HG03575 (cell line): ENCODE measurements at regions not wholly inside any gene's neighbourhood (a gene's known extent, or its start where the extent isn't known, plus 50 kb on each side); places are given as distances from the start of the nearest gene placed in this dataset.
"Not testable (repeated sequence)": the region's sequence is repeated elsewhere in the genome, so short reads cannot be mapped to it uniquely, and the experiment has no call there.

Experiments used
- ATAC-seq: cut with Tn5 transposase; IDR thresholded peaks from one replicate; pipeline ENCODE4 v1.9.1; 2021; ENCODE audit not compliant: unreplicated experiment, insufficient number of reproducible peaks, low FRiP score; ENCODE audit errors: extremely low read depth

GRCh38 chr2:52368141-52368540 lies 1336.2 kb upstream of the NRXN1 start:
- ATAC-seq = no peak

GRCh38 chr2:52365946-52366345 lies 1334.0 kb upstream of the NRXN1 start:
- ATAC-seq = no peak

- no peak for ATAC-seq
Observed at GRCh38 chr2:52356556-52356955, 1324.6 kb upstream of the NRXN1 start.

- no peak for ATAC-seq
Observed at GRCh38 chr2:52347292-52347691, 1315.4 kb upstream of the NRXN1 start.

GRCh38 chr2:52345676-52346075 lies 1313.7 kb upstream of the NRXN1 start:
- no peak for ATAC-seq

- no peak for ATAC-seq
Observed at GRCh38 chr2:52345082-52345481, 1313.2 kb upstream of the NRXN1 start.

GRCh38 chr2:52343706-52344266 lies 1311.9 kb upstream of the NRXN1 start:
- no peak for ATAC-seq

- no peak for ATAC-seq
Observed at GRCh38 chr2:52343010-52343409, 1311.1 kb upstream of the NRXN1 start.

GRCh38 chr2:52342458-52342857 lies 1310.5 kb upstream of the NRXN1 start:
- ATAC-seq = no peak

- ATAC-seq = no peak
Observed at GRCh38 chr2:52341732-52342131, 1309.8 kb upstream of the NRXN1 start.

GRCh38 chr2:52340171-52340570 lies 1308.2 kb upstream of the NRXN1 start:
- ATAC-seq = no peak

- ATAC-seq = not testable (repeated sequence)
Observed at GRCh38 chr2:52337786-52338185, 1305.9 kb upstream of the NRXN1 start.

GRCh38 chr2:52336951-52337350 lies 1305.0 kb upstream of the NRXN1 start:
- ATAC-seq = no peak

- no peak for ATAC-seq
Observed at GRCh38 chr2:52335727-52336126, 1303.8 kb upstream of the NRXN1 start.

- no peak for ATAC-seq
Observed at GRCh38 chr2:52334185-52334584, 1302.3 kb upstream of the NRXN1 start.

GRCh38 chr2:52327641-52328040 lies 1295.7 kb upstream of the NRXN1 start:
- ATAC-seq = no peak

- ATAC-seq = no peak
Observed at GRCh38 chr2:52314231-52314630, 1282.3 kb upstream of the NRXN1 start.

- no peak for ATAC-seq
Observed at GRCh38 chr2:52312486-52312885, 1280.6 kb upstream of the NRXN1 start.

GRCh38 chr2:52311862-52312261 lies 1279.9 kb upstream of the NRXN1 start:
- ATAC-seq = no peak

- no peak for ATAC-seq
Observed at GRCh38 chr2:52308156-52308555, 1276.2 kb upstream of the NRXN1 start.

GRCh38 chr2:52294628-52295027 lies 1262.7 kb upstream of the NRXN1 start:
- no peak for ATAC-seq
